OCI-LY7 (cell line): ENCODE measurements at regions not wholly inside any gene's neighbourhood (a gene's known extent, or its start where the extent isn't known, plus 50 kb on each side); places are given as distances from the start of the nearest gene placed in this dataset.
"Not testable (repeated sequence)": the region's sequence is repeated elsewhere in the genome, so short reads cannot be mapped to it uniquely, and the experiment has no call there.

Experiments
- BruUV-seq: library from RNA; stranded (reverse); fragments of 400-500 nt; replicated peaks from 2 replicates; lab custom pipeline; 2021; lab: Mats Ljungman, UMichigan
- CTCF ChIA-PET: fragments of 300-600 bp; sonication (Branson Sonifier 250); formaldehyde crosslinking; loops from one replicate; lab custom pipeline; 2022; ENCODE audit warnings: antibody characterized with exemption; ENCODE audit not compliant: unreplicated experiment; lab: Charles Lee
- POLR2A ChIA-PET: fragments of 300-600 bp; sonication (Branson Sonifier 250); formaldehyde crosslinking; loops from one replicate; lab custom pipeline; 2022; ENCODE audit warnings: antibody characterized with exemption; lab: Charles Lee
- DNase-seq: peaks from one replicate; pipeline ENCODE4 v3.0.0-alpha.2; 2015; ENCODE audit warnings: low spot score
- H2AFZ ChIP-seq: fragments of 200-600 bp; sonication (generic), shearing (Covaris generic); 2 replicates; pipeline ENCODE4 v1.6.1; 2014; ENCODE audit warnings: mild to moderate bottlenecking, antibody characterized with exemption, low read length, moderate library complexity
- H3K27ac ChIP-seq: fragments of 200-600 bp; sonication (generic); 2 replicates; pipeline ENCODE4 v1.5.1; 2014; ENCODE audit warnings: mixed run types, low read depth, mild to moderate bottlenecking, moderate library complexity, low read length, inconsistent platforms; ENCODE audit not compliant: poor library complexity, severe bottlenecking
- H3K36me3 ChIP-seq: fragments of 200-600 bp; sonication (generic); 2 replicates; pipeline ENCODE4 v1.6.1; 2014; ENCODE audit warnings: mild to moderate bottlenecking, antibody characterized with exemption, low read length, moderate library complexity, mixed read lengths; ENCODE audit not compliant: insufficient read depth
- H3K4me1 ChIP-seq: fragments of 200-600 bp; sonication (generic); 2 replicates; pipeline ENCODE4 v1.5.1; 2014; ENCODE audit warnings: mild to moderate bottlenecking, low read length; ENCODE audit not compliant: insufficient read depth, poor library complexity, severe bottlenecking
- H3K4me2 ChIP-seq: fragments of 200-600 bp; sonication (generic); 2 replicates; pipeline ENCODE4 v1.6.1; 2014; ENCODE audit warnings: mild to moderate bottlenecking, low read length
- H3K4me3 ChIP-seq: fragments of 200-600 bp; sonication (generic); 2 replicates; pipeline ENCODE4 v1.5.1; 2014; ENCODE audit warnings: mild to moderate bottlenecking, low read depth, low read length; ENCODE audit not compliant: poor library complexity, severe bottlenecking
- H3K79me2 ChIP-seq: fragments of 200-600 bp; sonication (generic); 2 replicates; pipeline ENCODE4 v1.6.1; 2016; ENCODE audit warnings: low read depth, mild to moderate bottlenecking, low read length, moderate library complexity, mixed read lengths; ENCODE audit not compliant: insufficient read depth
- H3K9me2 ChIP-seq: fragments of 200-600 bp; sonication (generic); 2 replicates; pipeline ENCODE4 v1.6.1; 2016; ENCODE audit warnings: mild to moderate bottlenecking, low read length, mixed read lengths; ENCODE audit not compliant: insufficient read depth
- H3K9me3 ChIP-seq: fragments of 200-600 bp; sonication (generic); 2 replicates; pipeline ENCODE4 v1.6.1; 2014; ENCODE audit warnings: mild to moderate bottlenecking, mixed run types, low read length, mixed read lengths
- H4K20me1 ChIP-seq: fragments of 200-600 bp; sonication (generic); 2 replicates; pipeline ENCODE4 v1.6.1; 2014; ENCODE audit warnings: mild to moderate bottlenecking, antibody characterized with exemption, low read length, moderate library complexity, mixed read lengths; ENCODE audit not compliant: insufficient read depth
- EZH2phosphoT487 ChIP-seq: fragments of 200-600 bp; sonication (generic); IDR thresholded peaks from 2 replicates; pipeline ENCODE4 v1.6.1; 2018; ENCODE audit warnings: low read depth, borderline replicate concordance, mild to moderate bottlenecking, mixed run types, antibody characterized with exemption, low read length, moderate library complexity, mixed read lengths
- intact Hi-C: fragments of 100-400 bp; cut with micrococcal nuclease; formaldehyde crosslinking; loops from one replicate; pipeline ENCODE4 v1.10.0; 2022; ENCODE audit not compliant: unreplicated experiment
- TF ChIP-seq, protein P1 (sequence below): fragments of 200-600 bp; sonication (generic); conservative IDR thresholded peaks from 2 replicates; pipeline ENCODE4 v1.5.1; 2014; ENCODE audit warnings: mild to moderate bottlenecking, antibody characterized with exemption, low read length, moderate library complexity, mixed read lengths

DNA sequence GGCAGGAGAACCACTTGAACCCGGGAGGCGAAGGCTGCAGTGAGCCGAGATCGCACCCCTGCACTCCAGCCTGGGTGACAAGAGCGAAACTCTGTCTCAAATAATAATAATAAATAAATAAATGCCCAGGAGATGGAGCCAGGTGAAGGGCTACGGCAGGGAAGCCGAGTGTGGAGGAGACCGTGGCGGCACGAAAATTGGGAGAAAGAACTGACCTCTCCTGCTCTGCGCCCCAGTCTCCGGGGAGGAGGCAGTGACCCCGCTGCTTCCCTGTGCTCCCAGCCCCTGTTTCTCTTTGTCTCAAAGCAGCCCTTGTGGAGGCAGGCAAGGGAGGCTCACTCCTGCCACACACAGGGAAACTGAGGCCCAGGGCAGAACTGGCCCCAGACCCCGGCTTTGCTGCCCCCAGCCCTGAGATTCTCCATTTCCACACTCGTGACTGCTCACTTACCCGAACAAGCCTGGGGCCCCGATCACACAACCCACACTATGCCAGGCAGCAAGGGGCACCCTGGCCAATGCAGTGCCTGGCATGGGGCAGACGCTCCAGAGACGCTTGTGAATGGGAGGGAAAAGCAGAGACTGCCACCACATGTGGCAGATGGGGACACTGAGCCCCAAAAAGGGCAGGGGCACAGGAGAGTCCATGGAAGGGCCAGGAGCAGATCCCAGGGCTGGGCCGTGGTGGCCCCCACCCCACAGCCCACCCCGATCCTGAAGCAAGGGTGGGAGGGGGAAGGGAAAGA is 80.4 kb upstream of the PRR5 start:
- Histone ChIP-seq H3K79me2 (no peaks in the 10 kb centered on the region), H3K9me3 (no peaks in the 10 kb centered on the region), H3K4me3 (no peak overlapping the region), H3K36me3 (no peaks in the 10 kb centered on the region), H3K27ac (no peak overlapping the region), H4K20me1 (no peaks in the 10 kb centered on the region), H3K4me2 (no peak overlapping the region), H3K9me2 (no peaks in the 10 kb centered on the region), H3K4me1 (no peaks in the 10 kb centered on the region), H2AFZ (no peak overlapping the region)
- POLR2A ChIA-PET, result no interaction called here
- intact Hi-C loops, result loop anchor here (5.0 to 10.0 kb wide), 2 partner anchors 294 to 737 kb away; no protein-coding TSS in a partner anchor
- TF ChIP-seq, protein P1, sequence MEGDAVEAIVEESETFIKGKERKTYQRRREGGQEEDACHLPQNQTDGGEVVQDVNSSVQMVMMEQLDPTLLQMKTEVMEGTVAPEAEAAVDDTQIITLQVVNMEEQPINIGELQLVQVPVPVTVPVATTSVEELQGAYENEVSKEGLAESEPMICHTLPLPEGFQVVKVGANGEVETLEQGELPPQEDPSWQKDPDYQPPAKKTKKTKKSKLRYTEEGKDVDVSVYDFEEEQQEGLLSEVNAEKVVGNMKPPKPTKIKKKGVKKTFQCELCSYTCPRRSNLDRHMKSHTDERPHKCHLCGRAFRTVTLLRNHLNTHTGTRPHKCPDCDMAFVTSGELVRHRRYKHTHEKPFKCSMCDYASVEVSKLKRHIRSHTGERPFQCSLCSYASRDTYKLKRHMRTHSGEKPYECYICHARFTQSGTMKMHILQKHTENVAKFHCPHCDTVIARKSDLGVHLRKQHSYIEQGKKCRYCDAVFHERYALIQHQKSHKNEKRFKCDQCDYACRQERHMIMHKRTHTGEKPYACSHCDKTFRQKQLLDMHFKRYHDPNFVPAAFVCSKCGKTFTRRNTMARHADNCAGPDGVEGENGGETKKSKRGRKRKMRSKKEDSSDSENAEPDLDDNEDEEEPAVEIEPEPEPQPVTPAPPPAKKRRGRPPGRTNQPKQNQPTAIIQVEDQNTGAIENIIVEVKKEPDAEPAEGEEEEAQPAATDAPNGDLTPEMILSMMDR, result no peak
- no peak for TF ChIP-seq EZH2phosphoT487
- no TSS peak for BruUV-seq
- CTCF ChIA-PET, result no interaction called here
- no peak for DNase-seq

DNA sequence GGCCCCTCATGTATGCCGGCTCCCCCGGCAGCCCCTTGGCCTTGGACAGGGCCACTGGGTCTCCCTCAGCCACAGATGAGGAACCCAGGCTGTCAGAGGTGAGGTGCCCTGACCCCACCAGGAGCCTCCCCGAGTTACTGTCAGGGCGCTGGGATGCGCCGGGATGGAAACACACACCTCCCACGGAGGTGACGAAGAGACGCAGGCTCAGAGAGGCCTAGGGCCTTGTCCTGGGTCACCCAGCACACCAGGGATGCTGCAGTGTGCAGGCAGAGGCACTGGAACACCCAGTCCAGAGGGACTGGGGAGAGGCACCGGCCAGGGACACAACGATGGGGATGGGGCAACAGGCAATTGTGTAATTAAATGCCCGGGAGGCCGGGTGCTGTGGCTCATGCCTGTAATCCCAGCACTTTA is 81.2 kb upstream of the PRR5 start:
- POLR2A ChIA-PET, result no interaction called here
- Histone ChIP-seq H3K4me1 (no peaks in the 10 kb centered on the region), H3K4me2 (no peak overlapping the region), H2AFZ (no peak overlapping the region), H3K36me3 (no peaks in the 10 kb centered on the region), H3K79me2 (no peaks in the 10 kb centered on the region), H3K27ac (no peak overlapping the region), H3K9me2 (no peaks in the 10 kb centered on the region), H3K9me3 (no peaks in the 10 kb centered on the region), H4K20me1 (no peaks in the 10 kb centered on the region), H3K4me3 (no peak overlapping the region)
- no peak for DNase-seq
- CTCF ChIA-PET, result no interaction called here
- intact Hi-C loops, result loop anchor here (5.0 to 10.0 kb wide), 2 partner anchors 294 to 736 kb away; no protein-coding TSS in a partner anchor
- TF ChIP-seq, protein P1, result no peak
- no peak for TF ChIP-seq EZH2phosphoT487
- BruUV-seq, result no TSS peak

DNA sequence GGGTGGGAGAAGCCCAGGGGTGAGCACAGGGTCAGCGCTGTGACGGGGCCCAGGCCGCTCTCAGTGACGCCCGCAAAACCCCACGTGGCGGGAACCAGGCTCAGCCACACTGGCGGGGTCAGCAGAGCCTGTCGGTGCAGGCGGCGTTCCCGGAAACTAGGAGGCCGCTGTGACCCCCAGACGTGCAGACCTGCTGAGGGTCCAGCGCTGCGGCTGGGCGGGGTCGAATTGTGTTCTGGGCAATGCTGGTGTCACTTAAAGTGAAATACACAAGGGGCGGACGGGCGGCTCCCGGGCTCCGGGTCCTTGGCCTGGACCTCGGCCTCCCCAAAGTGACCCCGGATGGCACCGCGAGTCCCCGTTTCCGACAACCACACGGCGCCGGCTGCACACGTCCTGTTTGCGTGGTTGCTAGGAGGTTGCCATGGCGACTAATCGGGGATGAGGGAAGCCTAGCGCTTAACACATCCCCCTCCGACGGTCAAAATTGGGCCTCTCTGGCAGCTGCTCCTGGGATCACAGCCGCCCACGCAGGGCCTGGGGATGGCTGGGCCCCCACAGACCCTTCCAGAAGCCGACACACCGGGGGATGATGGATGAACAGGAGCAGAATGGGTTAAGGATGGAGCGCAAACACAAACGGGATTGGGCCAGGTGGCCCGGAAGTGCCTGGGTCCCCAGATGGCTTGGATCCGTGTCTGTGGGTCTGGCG is 81.7 kb upstream of the PRR5 start:
- CTCF ChIA-PET, result no interaction called here
- Histone ChIP-seq H3K4me2 (no peak overlapping the region), H4K20me1 (no peaks in the 10 kb centered on the region), H3K4me1 (no peaks in the 10 kb centered on the region), H3K27ac (no peak overlapping the region), H3K9me2 (no peaks in the 10 kb centered on the region), H3K4me3 (no peak overlapping the region), H3K36me3 (no peaks in the 10 kb centered on the region), H3K9me3 (no peaks in the 10 kb centered on the region), H2AFZ (no peak overlapping the region), H3K79me2 (no peaks in the 10 kb centered on the region)
- intact Hi-C loops, result loop anchor here (5.0 to 10.0 kb wide), 2 partner anchors 293 to 735 kb away; no protein-coding TSS in a partner anchor
- POLR2A ChIA-PET, result no interaction called here
- TF ChIP-seq, protein P1, result no peak
- TF ChIP-seq EZH2phosphoT487, result no peak
- no TSS peak for BruUV-seq
- peak; percentile 47 for DNase-seq

DNA sequence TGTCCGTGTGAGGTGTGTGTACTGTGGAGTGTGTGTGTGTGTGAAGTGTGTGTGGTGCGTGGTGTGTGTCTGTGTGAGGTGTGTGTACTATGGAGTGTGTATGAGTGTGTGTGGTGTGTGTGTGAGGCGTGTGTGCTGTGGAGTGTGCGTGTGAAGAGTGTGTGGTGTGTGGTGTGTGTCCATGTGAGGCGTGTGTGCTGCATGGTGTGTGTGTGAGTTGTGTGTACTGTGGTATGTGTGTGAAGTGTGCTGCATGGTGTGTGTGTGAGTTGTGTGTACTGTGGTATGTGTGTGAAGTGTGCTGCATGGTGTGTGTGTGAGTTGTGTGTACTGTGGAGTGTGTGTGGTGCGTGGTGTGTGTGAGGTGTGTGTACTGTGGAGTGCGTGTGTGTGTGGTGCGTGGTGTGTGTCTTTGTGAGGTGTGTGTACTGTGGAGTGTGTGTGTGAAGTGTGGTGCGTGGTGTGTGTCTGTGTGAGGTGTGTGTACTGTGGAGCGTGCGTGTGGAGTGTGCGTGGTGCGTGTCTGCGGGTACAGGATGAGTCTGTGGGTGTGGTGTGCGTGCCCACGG is 82.4 kb upstream of the PRR5 start:
- H3K27ac ChIP-seq, H3K4me2 ChIP-seq, BruUV-seq, H3K9me3 ChIP-seq, H4K20me1 ChIP-seq, H3K36me3 ChIP-seq, H3K4me1 ChIP-seq, H3K4me3 ChIP-seq, DNase-seq, H3K79me2 ChIP-seq, POLR2A ChIA-PET, CTCF ChIA-PET, H2AFZ ChIP-seq, H3K9me2 ChIP-seq: not testable (repeated sequence)
- intact Hi-C loops, result loop anchor here (5.0 to 10.0 kb wide), 2 partner anchors 292 to 735 kb away; no protein-coding TSS in a partner anchor
